ENCODE measurements at regions not wholly inside any gene's neighbourhood (a gene's known extent, or its start where the extent isn't known, plus 50 kb on each side); places are given as distances from the start of the nearest gene placed in this dataset.

- TF ChIP-seq, protein P1, sequence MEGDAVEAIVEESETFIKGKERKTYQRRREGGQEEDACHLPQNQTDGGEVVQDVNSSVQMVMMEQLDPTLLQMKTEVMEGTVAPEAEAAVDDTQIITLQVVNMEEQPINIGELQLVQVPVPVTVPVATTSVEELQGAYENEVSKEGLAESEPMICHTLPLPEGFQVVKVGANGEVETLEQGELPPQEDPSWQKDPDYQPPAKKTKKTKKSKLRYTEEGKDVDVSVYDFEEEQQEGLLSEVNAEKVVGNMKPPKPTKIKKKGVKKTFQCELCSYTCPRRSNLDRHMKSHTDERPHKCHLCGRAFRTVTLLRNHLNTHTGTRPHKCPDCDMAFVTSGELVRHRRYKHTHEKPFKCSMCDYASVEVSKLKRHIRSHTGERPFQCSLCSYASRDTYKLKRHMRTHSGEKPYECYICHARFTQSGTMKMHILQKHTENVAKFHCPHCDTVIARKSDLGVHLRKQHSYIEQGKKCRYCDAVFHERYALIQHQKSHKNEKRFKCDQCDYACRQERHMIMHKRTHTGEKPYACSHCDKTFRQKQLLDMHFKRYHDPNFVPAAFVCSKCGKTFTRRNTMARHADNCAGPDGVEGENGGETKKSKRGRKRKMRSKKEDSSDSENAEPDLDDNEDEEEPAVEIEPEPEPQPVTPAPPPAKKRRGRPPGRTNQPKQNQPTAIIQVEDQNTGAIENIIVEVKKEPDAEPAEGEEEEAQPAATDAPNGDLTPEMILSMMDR (conservative IDR thresholded peaks at IDR 0.05), result no peak
- TF ChIP-seq ZFX (IDR thresholded peaks at IDR 0.05), result no peak
- peak overlapping the region; percentile 63; the same call in 1 of the 2 replicates for H3K27ac ChIP-seq
Measured at GRCh38 chr18:42484648-42485047, 529.6 kb downstream of the PIK3C3 start.

GRCh38 chr18:42486271-42486670 lies 531.2 kb downstream of the PIK3C3 start:
- no peak overlapping the region for H3K27ac ChIP-seq
- TF ChIP-seq, protein P1 (conservative IDR thresholded peaks at IDR 0.05), result no peak
- no peak for TF ChIP-seq ZFX (IDR thresholded peaks at IDR 0.05)

DNA sequence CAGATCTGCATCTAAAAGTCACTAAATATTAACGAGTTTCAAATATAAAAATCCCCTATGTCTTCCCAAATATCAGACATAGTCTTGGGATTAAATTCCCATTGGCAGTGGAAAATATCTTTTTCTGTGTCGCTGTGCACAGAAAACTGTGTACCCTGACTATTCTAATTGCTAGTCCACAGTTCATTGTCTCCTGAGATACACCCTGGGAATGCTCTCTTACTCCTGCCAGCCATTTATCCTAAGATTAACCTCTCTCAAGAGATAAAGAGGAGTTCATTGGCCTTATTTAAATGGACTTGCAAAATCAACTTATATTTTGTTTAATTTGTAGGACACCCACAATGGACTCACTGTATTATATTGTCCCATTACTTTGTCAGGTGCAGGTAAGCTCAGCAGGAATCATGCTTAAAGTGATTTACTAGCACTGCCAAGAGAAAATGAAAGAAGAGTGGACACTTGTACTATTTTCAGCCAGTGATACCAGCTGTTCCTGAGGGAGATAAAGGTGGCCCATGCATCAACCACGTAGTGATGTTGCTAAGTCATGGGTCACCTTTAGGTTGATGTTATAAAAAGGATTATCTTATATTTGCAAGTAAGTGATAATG lies 553.8 kb downstream of the PIK3C3 start:
- TF ChIP-seq, protein P1 (conservative IDR thresholded peaks at IDR 0.05), result no peak
- no peak for TF ChIP-seq ZFX (IDR thresholded peaks at IDR 0.05)
- no peak overlapping the region for H3K27ac ChIP-seq

- TF ChIP-seq, protein P1 (conservative IDR thresholded peaks at IDR 0.05), result no peak
- no peak for TF ChIP-seq ZFX (IDR thresholded peaks at IDR 0.05)
- H3K27ac ChIP-seq, result no peak overlapping the region
Measured at GRCh38 chr18:42509750-42510415, 554.8 kb downstream of the PIK3C3 start.

DNA sequence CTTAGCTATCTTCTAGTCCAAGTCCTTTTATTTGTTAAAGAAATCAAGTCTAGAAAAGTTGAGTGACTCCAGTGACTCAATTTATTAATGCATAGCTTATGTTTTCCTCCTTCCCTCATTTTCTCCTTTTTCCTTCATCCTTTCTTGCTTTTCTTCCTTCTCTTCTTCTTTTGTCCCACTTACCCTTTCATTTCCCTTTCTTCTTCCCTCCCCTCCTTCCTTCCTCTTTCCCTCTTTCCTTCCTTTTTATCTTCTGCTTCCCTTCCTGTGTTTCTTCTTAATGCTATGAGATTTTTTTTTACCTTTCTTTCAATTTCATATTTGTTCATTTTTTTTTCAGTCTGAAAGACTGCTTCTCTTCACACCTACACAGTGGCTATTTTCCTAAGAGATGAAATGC lies 555.5 kb downstream of the PIK3C3 start:
- no peak overlapping the region for H3K27ac ChIP-seq

DNA sequence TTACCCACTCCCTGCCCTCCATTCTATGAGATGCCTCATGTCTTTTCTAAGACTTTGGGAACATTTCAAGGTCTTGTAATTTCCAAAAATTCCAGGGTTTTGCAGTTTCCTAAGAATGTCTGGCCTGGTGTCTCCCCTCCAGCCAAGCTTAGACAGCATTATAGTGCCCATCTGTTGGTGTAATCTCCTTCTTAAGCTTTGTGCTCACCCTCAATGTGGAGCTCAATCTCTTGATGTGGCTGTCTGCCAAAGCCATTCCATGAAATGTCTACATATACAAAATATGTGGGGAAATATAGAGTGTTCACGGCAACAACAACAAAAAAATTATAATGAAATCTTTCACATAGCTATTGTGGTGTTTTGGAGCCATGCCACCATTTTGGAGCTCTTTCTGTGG lies 558.4 kb downstream of the PIK3C3 start:
- H3K27ac ChIP-seq, result no peak overlapping the region
- TF ChIP-seq, protein P1 (conservative IDR thresholded peaks at IDR 0.05), result no peak
- TF ChIP-seq ZFX (IDR thresholded peaks at IDR 0.05), result no peak

More for the DNA sequence above, 555.5 kb downstream of the PIK3C3 start:
- no peak for TF ChIP-seq ZFX (IDR thresholded peaks at IDR 0.05)
- TF ChIP-seq, protein P1 (conservative IDR thresholded peaks at IDR 0.05), result no peak

DNA sequence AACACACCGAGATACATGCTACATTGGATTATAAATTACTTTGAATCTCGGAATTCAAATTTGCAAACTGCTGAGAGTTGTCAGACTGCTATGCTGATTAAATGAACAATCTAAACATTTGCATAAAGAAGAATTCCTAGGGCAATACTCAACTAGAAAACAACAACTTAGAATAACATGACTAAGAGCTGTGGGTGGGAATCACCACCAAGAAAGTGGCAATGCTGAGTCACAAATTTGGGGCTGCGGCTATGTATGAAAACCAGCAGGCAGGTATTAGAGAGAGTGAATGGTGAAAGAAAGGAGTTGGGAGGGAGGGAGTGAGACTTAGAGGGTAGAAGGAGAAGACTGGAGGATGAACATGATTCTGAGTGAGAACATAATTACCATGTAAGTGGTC lies 559.5 kb downstream of the PIK3C3 start:
- TF ChIP-seq ZFX (IDR thresholded peaks at IDR 0.05), result no peak
- TF ChIP-seq, protein P1 (conservative IDR thresholded peaks at IDR 0.05), result no peak
- no peak overlapping the region for H3K27ac ChIP-seq

Measured in C4-2B (cell line).